ENCODE measurements at regions not wholly inside any gene's neighbourhood (a gene's known extent, or its start where the extent isn't known, plus 50 kb on each side); places are given as distances from the start of the nearest gene placed in this dataset.

- no peak for ATAC-seq (ENCODE audit: insufficient read depth, low FRiP score)
- Histone ChIP-seq H3K27me3 (ENCODE audit: control insufficient read depth in 3 of 3, insufficient read depth in 3 of 3, low read length in 2 of 3) (no peaks in the 10 kb centered on the region), H3K9ac (ENCODE audit: insufficient read depth in 1 of 2, low read length in 2 of 2) (no peak overlapping the region), H3K27ac (ENCODE audit: low read depth in 1 of 2, low read length in 1 of 2) (no peak overlapping the region), H3K36me3 (ENCODE audit: control insufficient read depth in 4 of 4, insufficient read depth in 4 of 4, low read length in 4 of 4) (no peaks in the 10 kb centered on the region), H3K4me1 (ENCODE audit: control insufficient read depth in 5 of 5, insufficient read depth in 5 of 5, low read length in 5 of 5) (no peaks in the 10 kb centered on the region), H3K9me3 (ENCODE audit: control insufficient read depth in 4 of 4, insufficient read depth in 3 of 4, low read length in 3 of 4) (no peaks in the 10 kb centered on the region), H3K4me3 (no peak overlapping the region)
- no peak for TF ChIP-seq CTCF (IDR thresholded peaks at IDR 0.05; ENCODE audit: control extremely low read depth, extremely low read depth)
- WGBS, 2 donors: 76 to 82% methylated on average over 2 of the region's 2 CpGs
- DNase-seq: peak in 2 of 3 donors; percentile 47 to 59
These were observed 731.3 kb upstream of the NRSN1 start for GRCh38 chr6:23394681-23395080.

DNA sequence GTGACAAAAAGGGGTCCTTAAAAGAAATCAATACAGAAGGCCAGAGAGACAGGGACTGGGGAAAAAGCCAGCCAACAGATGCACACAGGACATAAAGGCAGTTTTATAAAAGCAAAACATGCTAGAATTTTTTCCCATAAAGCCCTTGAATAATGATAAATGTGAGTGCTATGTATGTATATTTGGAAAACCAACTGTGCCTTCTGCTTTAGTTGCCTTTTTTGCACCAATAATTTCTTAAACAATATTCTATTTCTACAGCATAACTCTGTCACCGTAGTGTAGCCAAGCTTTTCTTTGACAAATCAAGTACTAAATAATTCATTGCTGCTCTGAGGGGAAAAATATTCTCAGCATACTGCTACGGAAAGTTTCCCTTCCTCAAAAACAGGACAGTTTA, 730.6 kb upstream of the NRSN1 start:
- H3K27me3 ChIP-seq (ENCODE audit: control insufficient read depth in 3 of 3, insufficient read depth in 3 of 3, low read length in 2 of 3): no peaks in the 10 kb centered on the region
- ATAC-seq (ENCODE audit: insufficient read depth, low FRiP score) (no peak), DNase-seq (no peak)
- no peak overlapping the region for H3K27ac ChIP-seq (ENCODE audit: low read depth in 1 of 2, low read length in 1 of 2)
- no peaks in the 10 kb centered on the region for H3K9me3 ChIP-seq (ENCODE audit: control insufficient read depth in 4 of 4, insufficient read depth in 3 of 4, low read length in 3 of 4)
- no peaks in the 10 kb centered on the region for H3K4me1 ChIP-seq (ENCODE audit: control insufficient read depth in 5 of 5, insufficient read depth in 5 of 5, low read length in 5 of 5)
- no peak for TF ChIP-seq CTCF (IDR thresholded peaks at IDR 0.05; ENCODE audit: control extremely low read depth, extremely low read depth)
- no peak overlapping the region for H3K9ac ChIP-seq (ENCODE audit: insufficient read depth in 1 of 2, low read length in 2 of 2)
- no peaks in the 10 kb centered on the region for H3K36me3 ChIP-seq (ENCODE audit: control insufficient read depth in 4 of 4, insufficient read depth in 4 of 4, low read length in 4 of 4)
- 84 to 85% methylated on average over 2 of the region's 2 CpGs for WGBS, 2 donors
- no peak overlapping the region for H3K4me3 ChIP-seq

DNA sequence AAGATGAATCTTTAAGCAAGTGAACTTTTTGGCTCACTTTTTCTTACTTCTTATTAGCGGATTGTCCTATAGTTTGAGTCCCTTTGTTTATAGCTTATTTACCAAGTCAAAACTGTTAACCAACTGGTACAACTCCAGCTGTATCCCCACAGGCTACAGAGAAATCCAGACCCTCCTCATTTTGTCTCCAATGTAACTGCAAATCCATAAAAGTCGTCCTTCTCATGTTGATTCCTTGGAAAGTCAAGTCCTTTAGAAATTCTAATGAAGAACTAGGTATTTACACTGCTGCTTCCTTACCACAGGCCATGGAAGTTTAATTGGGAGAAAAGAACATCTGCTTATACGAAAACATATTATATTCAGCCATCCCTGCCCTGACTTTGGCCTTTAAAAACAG, 729.1 kb upstream of the NRSN1 start:
- Histone ChIP-seq H3K27me3 (ENCODE audit: control insufficient read depth in 3 of 3, insufficient read depth in 3 of 3, low read length in 2 of 3) (no peaks in the 10 kb centered on the region), H3K4me3 (no peak overlapping the region), H3K4me1 (ENCODE audit: control insufficient read depth in 5 of 5, insufficient read depth in 5 of 5, low read length in 5 of 5) (no peaks in the 10 kb centered on the region), H3K9ac (ENCODE audit: insufficient read depth in 1 of 2, low read length in 2 of 2) (no peak overlapping the region), H3K36me3 (ENCODE audit: control insufficient read depth in 4 of 4, insufficient read depth in 4 of 4, low read length in 4 of 4) (no peaks in the 10 kb centered on the region), H3K27ac (ENCODE audit: low read depth in 1 of 2, low read length in 1 of 2) (no peak overlapping the region), H3K9me3 (ENCODE audit: control insufficient read depth in 4 of 4, insufficient read depth in 3 of 4, low read length in 3 of 4) (no peaks in the 10 kb centered on the region)
- TF ChIP-seq CTCF (IDR thresholded peaks at IDR 0.05; ENCODE audit: control extremely low read depth, extremely low read depth): no peak
- DNase-seq: no peak
- 76 to 88% methylated on average over 3 of the region's 3 CpGs for WGBS, 2 donors
- no peak for ATAC-seq (ENCODE audit: insufficient read depth, low FRiP score)

GRCh38 chr6:23403460-23403859, 722.6 kb upstream of the NRSN1 start:
- WGBS, 2 donors: 79 to 82% methylated on average over 5 of the region's 5 CpGs
- ATAC-seq (ENCODE audit: insufficient read depth, low FRiP score): no peak
- TF ChIP-seq CTCF (IDR thresholded peaks at IDR 0.05; ENCODE audit: control extremely low read depth, extremely low read depth): no peak

More at GRCh38 chr6:23403460-23403859, 722.6 kb upstream of the NRSN1 start:
- H3K4me1 ChIP-seq (ENCODE audit: control insufficient read depth in 5 of 5, insufficient read depth in 5 of 5, low read length in 5 of 5): no peaks in the 10 kb centered on the region
- no peak for DNase-seq
- no peaks in the 10 kb centered on the region for H3K9me3 ChIP-seq (ENCODE audit: control insufficient read depth in 4 of 4, insufficient read depth in 3 of 4, low read length in 3 of 4)
- no peak overlapping the region for H3K27ac ChIP-seq (ENCODE audit: low read depth in 1 of 2, low read length in 1 of 2)
- H3K36me3 ChIP-seq (ENCODE audit: control insufficient read depth in 4 of 4, insufficient read depth in 4 of 4, low read length in 4 of 4): no peaks in the 10 kb centered on the region
- H3K9ac ChIP-seq (ENCODE audit: insufficient read depth in 1 of 2, low read length in 2 of 2): no peak overlapping the region
- no peaks in the 10 kb centered on the region for H3K27me3 ChIP-seq (ENCODE audit: control insufficient read depth in 3 of 3, insufficient read depth in 3 of 3, low read length in 2 of 3)
- no peak overlapping the region for H3K4me3 ChIP-seq

Measured in lung (tissue), 11 donors.